ENCODE measurements at regions not wholly inside any gene's neighbourhood (a gene's known extent, or its start where the extent isn't known, plus 50 kb on each side); places are given as distances from the start of the nearest gene placed in this dataset.

GRCh38 chr6:113802779-113803178 lies 54.4 kb upstream of the MARCKS start:
- Histone ChIP-seq H2AFZ (ENCODE audit: low read length) (no peak overlapping the region), H3K9ac (ENCODE audit: low read length) (no peak overlapping the region), H3K36me3 (replicated peaks; ENCODE audit: insufficient read depth, low read length) (no peaks in the 10 kb centered on the region), H3K9me2 (replicated peaks; ENCODE audit: insufficient read depth, low read length) (no peaks in the 10 kb centered on the region), H3K27ac (ENCODE audit: low read length) (no peak overlapping the region), H3K4me1 (ENCODE audit: low read length) (peaks cover 22% of the 10 kb centered on the region), H3K4me2 (ENCODE audit: low read depth, low read length) (no peak overlapping the region), H4K20me1 (ENCODE audit: insufficient read depth, low read length) (no peaks in the 10 kb centered on the region), H3K9me3 (replicated peaks; ENCODE audit: insufficient read depth, low read length) (no peaks in the 10 kb centered on the region), H3K27me3 (replicated peaks; ENCODE audit: insufficient read depth, low read length) (peaks cover under 1% of the 10 kb centered on the region; the same call in 1 of the 2 replicates), H3F3A (ENCODE audit: insufficient read depth, low read length) (peaks cover 20% of the 10 kb centered on the region), H3K79me2 (ENCODE audit: low read length) (no peaks in the 10 kb centered on the region), H3K4me3 (ENCODE audit: low read length) (no peak overlapping the region)
- TF ChIP-seq EZH2phosphoT487 (IDR thresholded peaks at IDR 0.05; ENCODE audit: low read length) = no peak
- no peak for DNase-seq

GRCh38 chr6:113805173-113805790 lies 51.9 kb upstream of the MARCKS start:
- H3K36me3 ChIP-seq (replicated peaks; ENCODE audit: insufficient read depth, low read length) = no peaks in the 10 kb centered on the region
- no peaks in the 10 kb centered on the region for H3K9me3 ChIP-seq (replicated peaks; ENCODE audit: insufficient read depth, low read length)
- DNase-seq = peak; percentile 88
- H3K27me3 ChIP-seq (replicated peaks; ENCODE audit: insufficient read depth, low read length) = peaks cover 6% of the 10 kb centered on the region; the same call in 1 of the 2 replicates
- TF ChIP-seq CTCF (IDR thresholded peaks at IDR 0.05; ENCODE audit: low read length) (no peak), EZH2 (optimal IDR thresholded peaks at IDR 0.05; ENCODE audit: low read depth, low read length) (no peak), EZH2phosphoT487 (IDR thresholded peaks at IDR 0.05; ENCODE audit: low read length) (no peak)
- no peaks in the 10 kb centered on the region for H3K9me2 ChIP-seq (replicated peaks; ENCODE audit: insufficient read depth, low read length)
- H3K9ac ChIP-seq (ENCODE audit: low read length) = no peak overlapping the region
- H3K4me3 ChIP-seq (ENCODE audit: low read length) = no peak overlapping the region
- peaks cover 45% of the 10 kb centered on the region for H3K4me1 ChIP-seq (ENCODE audit: low read length)
- H3K4me2 ChIP-seq (ENCODE audit: low read depth, low read length) = peak overlapping the region; percentile 59; the same call in 1 of the 2 replicates
- no peak overlapping the region for H2AFZ ChIP-seq (ENCODE audit: low read length)
- H3F3A ChIP-seq (ENCODE audit: insufficient read depth, low read length) = peaks cover 33% of the 10 kb centered on the region
- no peaks in the 10 kb centered on the region for H4K20me1 ChIP-seq (ENCODE audit: insufficient read depth, low read length)
- H3K79me2 ChIP-seq (ENCODE audit: low read length) = no peaks in the 10 kb centered on the region
- H3K27ac ChIP-seq (ENCODE audit: low read length) = peak overlapping the region; percentile 59; the same call in 1 of the 2 replicates

DNA sequence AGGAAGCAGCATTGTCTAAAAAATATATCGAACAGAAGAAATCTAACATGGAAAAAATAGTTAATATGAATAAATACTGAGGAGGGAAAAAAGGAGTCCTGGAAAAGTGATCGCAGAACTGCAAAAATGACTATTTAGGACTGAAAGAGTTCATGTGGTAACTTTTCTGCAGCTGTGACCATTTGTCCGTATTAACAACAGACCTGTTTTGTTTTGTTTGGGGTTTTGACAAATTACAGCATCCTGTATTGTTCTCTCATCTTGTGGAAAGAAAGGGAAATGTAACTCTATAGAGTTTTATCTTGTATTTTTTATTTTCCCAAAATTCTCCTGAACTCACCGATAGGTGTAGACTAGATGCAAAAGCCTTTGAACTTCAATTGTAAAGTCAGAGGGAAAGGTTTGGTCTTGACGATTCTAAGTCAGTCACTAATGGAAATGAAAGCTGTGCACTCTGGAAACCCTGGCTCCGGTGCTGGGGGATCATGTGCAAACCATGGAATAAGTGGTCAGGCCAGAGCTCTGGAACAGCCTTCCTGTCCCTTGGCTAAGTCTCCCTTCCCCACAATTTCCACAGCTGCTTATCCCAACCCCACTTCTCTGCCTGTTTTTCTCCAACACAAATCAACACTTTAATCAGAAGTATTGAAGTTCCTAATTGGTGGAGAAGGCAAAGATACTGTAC lies 51.2 kb upstream of the MARCKS start:
- H4K20me1 ChIP-seq (ENCODE audit: insufficient read depth, low read length) = no peaks in the 10 kb centered on the region
- peaks cover 6% of the 10 kb centered on the region; the same call in 1 of the 2 replicates for H3K27me3 ChIP-seq (replicated peaks; ENCODE audit: insufficient read depth, low read length)
- no peak for DNase-seq
- H3K27ac ChIP-seq (ENCODE audit: low read length) = peak overlapping the region; percentile 59; the same call in 1 of the 2 replicates
- H3K4me3 ChIP-seq (ENCODE audit: low read length) = no peak overlapping the region
- TF ChIP-seq CTCF (IDR thresholded peaks at IDR 0.05; ENCODE audit: low read length) (no peak), EZH2phosphoT487 (IDR thresholded peaks at IDR 0.05; ENCODE audit: low read length) (no peak), EZH2 (optimal IDR thresholded peaks at IDR 0.05; ENCODE audit: low read depth, low read length) (no peak)
- peak overlapping the region; percentile 59; the same call in 1 of the 2 replicates for H3K4me2 ChIP-seq (ENCODE audit: low read depth, low read length)
- no peaks in the 10 kb centered on the region for H3K79me2 ChIP-seq (ENCODE audit: low read length)
- no peak overlapping the region for H2AFZ ChIP-seq (ENCODE audit: low read length)
- H3K4me1 ChIP-seq (ENCODE audit: low read length) = peaks cover 46% of the 10 kb centered on the region
- peaks cover 33% of the 10 kb centered on the region for H3F3A ChIP-seq (ENCODE audit: insufficient read depth, low read length)
- no peaks in the 10 kb centered on the region for H3K9me2 ChIP-seq (replicated peaks; ENCODE audit: insufficient read depth, low read length)
- H3K9me3 ChIP-seq (replicated peaks; ENCODE audit: insufficient read depth, low read length) = no peaks in the 10 kb centered on the region
- H3K36me3 ChIP-seq (replicated peaks; ENCODE audit: insufficient read depth, low read length) = no peaks in the 10 kb centered on the region
- H3K9ac ChIP-seq (ENCODE audit: low read length) = no peak overlapping the region

Data from MM.1S (cell line).